GM18867 (cell line): ENCODE measurements at regions not wholly inside any gene's neighbourhood (a gene's known extent, or its start where the extent isn't known, plus 50 kb on each side); places are given as distances from the start of the nearest gene placed in this dataset.
A peak's percentile ranks its signal among the peaks of the same experiment; 100 is the strongest.

Experiments
- ATAC-seq: cut with Tn5 transposase; IDR thresholded peaks from one replicate; pipeline ENCODE4 v1.9.1; 2021; ENCODE audit warnings: mild to moderate bottlenecking, moderate library complexity; ENCODE audit not compliant: unreplicated experiment

GRCh38 chr2:37858725-37859267 is 66.3 kb upstream of the RMDN2 start:
- no peak for ATAC-seq

GRCh38 chr2:37862620-37863019 is 62.5 kb upstream of the RMDN2 start:
- ATAC-seq, result no peak

- no peak for ATAC-seq
Measured at GRCh38 chr2:37864217-37864616, 60.9 kb upstream of the RMDN2 start.

- ATAC-seq, result no peak
Measured at GRCh38 chr2:37865640-37866039, 59.4 kb upstream of the RMDN2 start.

- no peak for ATAC-seq
Measured at GRCh38 chr2:37866171-37866934, 58.7 kb upstream of the RMDN2 start.

- no peak for ATAC-seq
Measured at GRCh38 chr2:37867166-37867565, 57.9 kb upstream of the RMDN2 start.

GRCh38 chr2:37868866-37869265 is 56.2 kb upstream of the RMDN2 start:
- no peak for ATAC-seq

GRCh38 chr2:37869304-37869703 is 55.8 kb upstream of the RMDN2 start:
- no peak for ATAC-seq

GRCh38 chr2:37869771-37870170 is 55.3 kb upstream of the RMDN2 start:
- no peak for ATAC-seq

- ATAC-seq, result no peak
Measured at GRCh38 chr2:37870829-37871228, 54.3 kb upstream of the RMDN2 start.

- peak; percentile 67 for ATAC-seq
Measured at GRCh38 chr2:37871456-37872191, 53.5 kb upstream of the RMDN2 start.

GRCh38 chr2:37872192-37872750 is 52.8 kb upstream of the RMDN2 start:
- no peak for ATAC-seq

GRCh38 chr2:37873229-37873628 is 51.9 kb upstream of the RMDN2 start:
- ATAC-seq, result no peak

GRCh38 chr2:37873749-37874330 is 51.2 kb upstream of the RMDN2 start:
- no peak for ATAC-seq

- ATAC-seq, result peak; percentile 39
Measured at GRCh38 chr2:37874470-37874869, 50.6 kb upstream of the RMDN2 start.
